ENCODE measurements at regions not wholly inside any gene's neighbourhood (a gene's known extent, or its start where the extent isn't known, plus 50 kb on each side); places are given as distances from the start of the nearest gene placed in this dataset.

GRCh38 chr16:9546438-9546786 is 455.0 kb downstream of the HAPSTR1 start:
- H3K4me1 Mint-ChIP-seq, result peaks cover 0 to 1% (median 0%) of the 10 kb centered on the region in 7 donors
- ATAC-seq (no peak), DNase-seq (no peak)
- H3K4me1 ChIP-seq (ENCODE audit: control insufficient read depth in 2 of 2, insufficient read depth in 2 of 2, low read length in 2 of 2), result no peaks in the 10 kb centered on the region
- no peak overlapping the region for H3K27ac Mint-ChIP-seq
- ChIA-PET CTCF (no interaction called here), POLR2A (no interaction called here)
- intact Hi-C loops (cut with micrococcal nuclease), result no loop called here
- no peak overlapping the region for H3K4me3 ChIP-seq (ENCODE audit: low read length)
- H3K36me3 ChIP-seq (ENCODE audit: control insufficient read depth in 2 of 3, insufficient read depth in 3 of 3, low read length in 3 of 3), result no peaks in the 10 kb centered on the region
- H3K9me3 ChIP-seq (ENCODE audit: control insufficient read depth in 2 of 3, low read length in 3 of 3), result peaks cover 0 to 4% (median 0%) of the 10 kb centered on the region in 3 experiments
- peaks cover 0 to 6% (median 0%) of the 10 kb centered on the region in 5 donors for H3K27me3 Mint-ChIP-seq
- H3K9me3 Mint-ChIP-seq, result peaks cover 0 to 11% (median 8%) of the 10 kb centered on the region in 11 donors
- H3K4me3 Mint-ChIP-seq, result no peak overlapping the region
- no peaks in the 10 kb centered on the region for H3K36me3 Mint-ChIP-seq
- no peaks in the 10 kb centered on the region for H3K27me3 ChIP-seq (ENCODE audit: control insufficient read depth in 2 of 2, insufficient read depth in 2 of 2, low read length in 2 of 2)
- no peak overlapping the region for H3K27ac ChIP-seq (ENCODE audit: low read depth, low read length)

- Histone ChIP-seq H3K36me3 (ENCODE audit: control insufficient read depth in 2 of 3, insufficient read depth in 3 of 3, low read length in 3 of 3) (no peaks in the 10 kb centered on the region), H3K4me1 (ENCODE audit: control insufficient read depth in 2 of 2, insufficient read depth in 2 of 2, low read length in 2 of 2) (no peaks in the 10 kb centered on the region), H3K4me3 (ENCODE audit: low read length) (no peak overlapping the region), H3K9me3 (ENCODE audit: control insufficient read depth in 2 of 3, low read length in 3 of 3) (peaks cover 0 to 4% (median 0%) of the 10 kb centered on the region in 3 experiments), H3K27ac (ENCODE audit: low read depth, low read length) (no peak overlapping the region), H3K27me3 (ENCODE audit: control insufficient read depth in 2 of 2, insufficient read depth in 2 of 2, low read length in 2 of 2) (no peaks in the 10 kb centered on the region)
- H3K27ac Mint-ChIP-seq, result no peak overlapping the region
- H3K4me3 Mint-ChIP-seq, result no peak overlapping the region
- intact Hi-C loops (cut with micrococcal nuclease), result no loop called here
- CTCF ChIA-PET, result no interaction called here
- peaks cover 0 to 6% (median 0%) of the 10 kb centered on the region in 5 donors for H3K27me3 Mint-ChIP-seq
- ATAC-seq (no peak), DNase-seq (no peak)
- no peaks in the 10 kb centered on the region for H3K4me1 Mint-ChIP-seq
- H3K36me3 Mint-ChIP-seq, result no peaks in the 10 kb centered on the region
- POLR2A ChIA-PET, result no interaction called here
- H3K9me3 Mint-ChIP-seq, result peaks cover 2 to 20% (median 12%) of the 10 kb centered on the region in 11 donors
Measured at GRCh38 chr16:9549487-9549886, 458.0 kb downstream of the HAPSTR1 start.

- H3K36me3 Mint-ChIP-seq, result peaks cover 0 to 4% (median 0%) of the 10 kb centered on the region in 5 donors
- no peaks in the 10 kb centered on the region for H3K36me3 ChIP-seq (ENCODE audit: control insufficient read depth in 2 of 3, insufficient read depth in 3 of 3, low read length in 3 of 3)
- no peak overlapping the region for H3K27ac ChIP-seq (ENCODE audit: low read depth, low read length)
- ChIA-PET POLR2A (no interaction called here), CTCF (no interaction called here)
- peaks cover 3 to 32% (median 9%) of the 10 kb centered on the region in 11 donors for H3K9me3 Mint-ChIP-seq
- H3K27me3 ChIP-seq (ENCODE audit: control insufficient read depth in 2 of 2, insufficient read depth in 2 of 2, low read length in 2 of 2), result no peaks in the 10 kb centered on the region
- no peak for ATAC-seq
- H3K4me1 Mint-ChIP-seq, result no peaks in the 10 kb centered on the region
- no peak for DNase-seq
- H3K27me3 Mint-ChIP-seq, result no peaks in the 10 kb centered on the region
- H3K27ac Mint-ChIP-seq, result peak overlapping the region in 1 of 9 donors; percentile 38
- intact Hi-C loops (cut with micrococcal nuclease), result no loop called here
- H3K4me1 ChIP-seq (ENCODE audit: control insufficient read depth in 2 of 2, insufficient read depth in 2 of 2, low read length in 2 of 2), result no peaks in the 10 kb centered on the region
- H3K9me3 ChIP-seq (ENCODE audit: control insufficient read depth in 2 of 3, low read length in 3 of 3), result peaks cover 0 to 4% (median 0%) of the 10 kb centered on the region in 3 experiments
- H3K4me3 ChIP-seq (ENCODE audit: low read length), result no peak overlapping the region
- no peak overlapping the region for H3K4me3 Mint-ChIP-seq
Measured at GRCh38 chr16:9555051-9555450, 463.6 kb downstream of the HAPSTR1 start.

GRCh38 chr16:9556949-9557665 is 465.7 kb downstream of the HAPSTR1 start:
- Histone ChIP-seq H3K27ac (ENCODE audit: low read depth, low read length) (no peak overlapping the region), H3K4me3 (ENCODE audit: low read length) (no peak overlapping the region), H3K4me1 (ENCODE audit: control insufficient read depth in 2 of 2, insufficient read depth in 2 of 2, low read length in 2 of 2) (no peaks in the 10 kb centered on the region), H3K27me3 (ENCODE audit: control insufficient read depth in 2 of 2, insufficient read depth in 2 of 2, low read length in 2 of 2) (no peaks in the 10 kb centered on the region), H3K9me3 (ENCODE audit: control insufficient read depth in 2 of 3, low read length in 3 of 3) (no peaks in the 10 kb centered on the region), H3K36me3 (ENCODE audit: control insufficient read depth in 2 of 3, insufficient read depth in 3 of 3, low read length in 3 of 3) (no peaks in the 10 kb centered on the region)
- H3K9me3 Mint-ChIP-seq, result peaks cover 0 to 32% (median 7%) of the 10 kb centered on the region in 11 donors
- DNase-seq (no peak), ATAC-seq (no peak)
- POLR2A ChIA-PET, result no interaction called here
- no peak overlapping the region for H3K27ac Mint-ChIP-seq
- CTCF ChIA-PET, result no interaction called here
- H3K4me1 Mint-ChIP-seq, result no peaks in the 10 kb centered on the region
- H3K36me3 Mint-ChIP-seq, result peaks cover 0 to 4% (median 0%) of the 10 kb centered on the region in 5 donors
- H3K27me3 Mint-ChIP-seq, result peaks cover 0 to 4% (median 0%) of the 10 kb centered on the region in 5 donors
- intact Hi-C loops (cut with micrococcal nuclease), result no loop called here
- no peak overlapping the region for H3K4me3 Mint-ChIP-seq

GRCh38 chr16:9557713-9558112 is 466.3 kb downstream of the HAPSTR1 start:
- CTCF ChIA-PET, result no interaction called here

GRCh38 chr16:9566099-9566498 is 474.7 kb downstream of the HAPSTR1 start:
- H3K9me3 Mint-ChIP-seq, result peaks cover 0 to 8% (median 4%) of the 10 kb centered on the region in 11 donors
- Histone ChIP-seq H3K36me3 (ENCODE audit: control insufficient read depth in 2 of 3, insufficient read depth in 3 of 3, low read length in 3 of 3) (no peaks in the 10 kb centered on the region), H3K27ac (ENCODE audit: low read depth, low read length) (no peak overlapping the region), H3K9me3 (ENCODE audit: control insufficient read depth in 2 of 3, low read length in 3 of 3) (no peaks in the 10 kb centered on the region), H3K4me1 (ENCODE audit: control insufficient read depth in 2 of 2, insufficient read depth in 2 of 2, low read length in 2 of 2) (no peaks in the 10 kb centered on the region), H3K27me3 (ENCODE audit: control insufficient read depth in 2 of 2, insufficient read depth in 2 of 2, low read length in 2 of 2) (no peaks in the 10 kb centered on the region), H3K4me3 (ENCODE audit: low read length) (no peak overlapping the region)
- H3K27ac Mint-ChIP-seq, result no peak overlapping the region
- ChIA-PET CTCF (no interaction called here), POLR2A (no interaction called here)
- ATAC-seq, result no peak
- no peak overlapping the region for H3K4me3 Mint-ChIP-seq
- no peaks in the 10 kb centered on the region for H3K36me3 Mint-ChIP-seq
- DNase-seq, result no peak
- H3K27me3 Mint-ChIP-seq, result peaks cover 0 to 11% (median 0%) of the 10 kb centered on the region in 5 donors
- H3K4me1 Mint-ChIP-seq, result no peaks in the 10 kb centered on the region
- intact Hi-C loops (cut with micrococcal nuclease), result no loop called here

More at GRCh38 chr16:9557713-9558112, 466.3 kb downstream of the HAPSTR1 start:
- Histone ChIP-seq H3K27ac (ENCODE audit: low read depth, low read length) (no peak overlapping the region), H3K4me1 (ENCODE audit: control insufficient read depth in 2 of 2, insufficient read depth in 2 of 2, low read length in 2 of 2) (no peaks in the 10 kb centered on the region), H3K27me3 (ENCODE audit: control insufficient read depth in 2 of 2, insufficient read depth in 2 of 2, low read length in 2 of 2) (no peaks in the 10 kb centered on the region), H3K9me3 (ENCODE audit: control insufficient read depth in 2 of 3, low read length in 3 of 3) (no peaks in the 10 kb centered on the region), H3K36me3 (ENCODE audit: control insufficient read depth in 2 of 3, insufficient read depth in 3 of 3, low read length in 3 of 3) (no peaks in the 10 kb centered on the region), H3K4me3 (ENCODE audit: low read length) (no peak overlapping the region)
- H3K9me3 Mint-ChIP-seq, result peaks cover 0 to 32% (median 9%) of the 10 kb centered on the region in 11 donors
- no peaks in the 10 kb centered on the region for H3K4me1 Mint-ChIP-seq
- DNase-seq (no peak), ATAC-seq (no peak)
- intact Hi-C loops (cut with micrococcal nuclease), result no loop called here
- peak overlapping the region in 1 of 9 donors; percentile 26 for H3K27ac Mint-ChIP-seq
- peaks cover 0 to 6% (median 0%) of the 10 kb centered on the region in 5 donors for H3K27me3 Mint-ChIP-seq
- POLR2A ChIA-PET, result no interaction called here
- H3K4me3 Mint-ChIP-seq, result no peak overlapping the region
- H3K36me3 Mint-ChIP-seq, result peaks cover 0 to 4% (median 0%) of the 10 kb centered on the region in 5 donors

GRCh38 chr16:9567666-9568065 is 476.2 kb downstream of the HAPSTR1 start:
- ChIA-PET CTCF (no interaction called here), POLR2A (no interaction called here)
- no peak overlapping the region for H3K27ac ChIP-seq (ENCODE audit: low read depth, low read length)
- no peaks in the 10 kb centered on the region for H3K36me3 ChIP-seq (ENCODE audit: control insufficient read depth in 2 of 3, insufficient read depth in 3 of 3, low read length in 3 of 3)
- no peaks in the 10 kb centered on the region for H3K36me3 Mint-ChIP-seq
- no peak overlapping the region for H3K4me3 ChIP-seq (ENCODE audit: low read length)
- no peaks in the 10 kb centered on the region for H3K9me3 ChIP-seq (ENCODE audit: control insufficient read depth in 2 of 3, low read length in 3 of 3)
- DNase-seq (no peak), ATAC-seq (no peak)
- H3K9me3 Mint-ChIP-seq, result peaks cover 0 to 8% (median 2%) of the 10 kb centered on the region in 11 donors
- no peaks in the 10 kb centered on the region for H3K27me3 ChIP-seq (ENCODE audit: control insufficient read depth in 2 of 2, insufficient read depth in 2 of 2, low read length in 2 of 2)
- H3K4me3 Mint-ChIP-seq, result no peak overlapping the region
- H3K27me3 Mint-ChIP-seq, result peaks cover 0 to 5% (median 0%) of the 10 kb centered on the region in 5 donors
- no peak overlapping the region for H3K27ac Mint-ChIP-seq
- no peaks in the 10 kb centered on the region for H3K4me1 Mint-ChIP-seq
- H3K4me1 ChIP-seq (ENCODE audit: control insufficient read depth in 2 of 2, insufficient read depth in 2 of 2, low read length in 2 of 2), result no peaks in the 10 kb centered on the region
- intact Hi-C loops (cut with micrococcal nuclease), result no loop called here
